ENCODE measurements at regions not wholly inside any gene's neighbourhood (a gene's known extent, or its start where the extent isn't known, plus 50 kb on each side); places are given as distances from the start of the nearest gene placed in this dataset.

GRCh38 chr6:167664678-167665660, 161.7 kb upstream of the AFDN start:
- Histone ChIP-seq H3K4me3 (replicated peaks in 1 of 3; ENCODE audit: insufficient read depth in 1 of 3, low read depth in 1 of 3, low read length in 3 of 3) (no peak overlapping the region), H3K9me1 (replicated peaks; ENCODE audit: control insufficient read depth, extremely low read depth, insufficient read depth, low read length) (no peaks in the 10 kb centered on the region), H3K27me3 (ENCODE audit: control insufficient read depth in 2 of 2, insufficient read depth in 2 of 2, low read length in 2 of 2) (peaks cover 0 to 1% of the 10 kb centered on the region in 2 experiments), H4K20me1 (replicated peaks; ENCODE audit: control insufficient read depth, extremely low read depth, insufficient read depth, low read length) (no peaks in the 10 kb centered on the region), H2AFZ (ENCODE audit: low read depth, low read length) (no peak overlapping the region), H3K4me1 (ENCODE audit: control insufficient read depth, extremely low read depth, insufficient read depth, low read length) (no peaks in the 10 kb centered on the region), H3K9me3 (replicated peaks; ENCODE audit: control insufficient read depth, insufficient read depth, low read length) (no peaks in the 10 kb centered on the region), H3K4me2 (ENCODE audit: insufficient read depth, low read length) (no peak overlapping the region), H3K9ac (replicated peaks; ENCODE audit: extremely low read depth, insufficient read depth, low read length) (no peak overlapping the region), H3K36me3 (ENCODE audit: control insufficient read depth in 2 of 2, extremely low read depth in 1 of 2, insufficient read depth in 2 of 2, low read length in 2 of 2) (no peaks in the 10 kb centered on the region), H3K79me2 (ENCODE audit: control insufficient read depth, insufficient read depth, low read length) (no peaks in the 10 kb centered on the region), H3K27ac (ENCODE audit: insufficient read depth, low read depth, low read length) (no peak overlapping the region)
- no TSS peak for BruUV-seq (replicated peaks)
- TF ChIP-seq MYC (IDR thresholded peaks at IDR 0.05; ENCODE audit: low read depth, low read length) (no peak), MAX (IDR thresholded peaks at IDR 0.05; ENCODE audit: insufficient read depth, insufficient read length) (peak; percentile 21)
- dilution Hi-C loops (cut with MboI; ENCODE audit: extremely low pct_ligation_motif_present, low sequenced_read_pairs) (no loop called here), intact Hi-C loops (cut with micrococcal nuclease) (no loop called here)
- POLR2A ChIA-PET = no interaction called here
- no peak for FAIRE-seq
- no peak for DNase-seq (ENCODE audit: low read depth, low spot score)
- CTCF ChIA-PET = no interaction called here

GRCh38 chr6:167665698-167666330, 160.9 kb upstream of the AFDN start:
- Histone ChIP-seq H3K4me2 (ENCODE audit: insufficient read depth, low read length) (no peak overlapping the region), H3K9me3 (replicated peaks; ENCODE audit: control insufficient read depth, insufficient read depth, low read length) (no peaks in the 10 kb centered on the region), H3K36me3 (ENCODE audit: control insufficient read depth in 2 of 2, extremely low read depth in 1 of 2, insufficient read depth in 2 of 2, low read length in 2 of 2) (no peaks in the 10 kb centered on the region), H3K27me3 (ENCODE audit: control insufficient read depth in 2 of 2, insufficient read depth in 2 of 2, low read length in 2 of 2) (peaks cover 0 to 1% of the 10 kb centered on the region in 2 experiments), H3K79me2 (ENCODE audit: control insufficient read depth, insufficient read depth, low read length) (no peaks in the 10 kb centered on the region), H4K20me1 (replicated peaks; ENCODE audit: control insufficient read depth, extremely low read depth, insufficient read depth, low read length) (no peaks in the 10 kb centered on the region), H3K4me3 (replicated peaks in 1 of 3; ENCODE audit: insufficient read depth in 1 of 3, low read depth in 1 of 3, low read length in 3 of 3) (no peak overlapping the region), H2AFZ (ENCODE audit: low read depth, low read length) (no peak overlapping the region), H3K9ac (replicated peaks; ENCODE audit: extremely low read depth, insufficient read depth, low read length) (no peak overlapping the region), H3K4me1 (ENCODE audit: control insufficient read depth, extremely low read depth, insufficient read depth, low read length) (no peaks in the 10 kb centered on the region), H3K9me1 (replicated peaks; ENCODE audit: control insufficient read depth, extremely low read depth, insufficient read depth, low read length) (no peaks in the 10 kb centered on the region), H3K27ac (ENCODE audit: insufficient read depth, low read depth, low read length) (no peak overlapping the region)
- dilution Hi-C loops (cut with MboI; ENCODE audit: extremely low pct_ligation_motif_present, low sequenced_read_pairs) (no loop called here), intact Hi-C loops (cut with micrococcal nuclease) (no loop called here)
- FAIRE-seq (no peak), DNase-seq (ENCODE audit: low read depth, low spot score) (no peak)
- POLR2A ChIA-PET = no interaction called here
- BruUV-seq (replicated peaks) = no TSS peak
- CTCF ChIA-PET = no interaction called here
- TF ChIP-seq FOS (IDR thresholded peaks at IDR 0.05; ENCODE audit: borderline replicate concordance, insufficient read depth, low read length) = no peak

All from endothelial cell of umbilical vein (primary cell).